ENCODE measurements at regions not wholly inside any gene's neighbourhood (a gene's known extent, or its start where the extent isn't known, plus 50 kb on each side); places are given as distances from the start of the nearest gene placed in this dataset.
A peak's percentile ranks its signal among the peaks of the same experiment; 100 is the strongest.

- Histone ChIP-seq H3K36me3 (no peaks in the 10 kb centered on the region), H3K4me3 (no peak overlapping the region), H3K27ac (peak overlapping the region; percentile 24 to 57), H3K27me3 (no peaks in the 10 kb centered on the region), H3K9me3 (no peaks in the 10 kb centered on the region), H3K4me1 (peaks cover 0 to 2% of the 10 kb centered on the region in 2 donors)
- ATAC-seq (peak; percentile 55), DNase-seq (no peak)
- intact Hi-C loops (cut with DNase I): no loop called here
- no peak for TF ChIP-seq CTCF (IDR thresholded peaks at IDR 0.05)
These were observed 88.9 kb upstream of the MED13L start for GRCh38 chr12:116366456-116366776.

DNA sequence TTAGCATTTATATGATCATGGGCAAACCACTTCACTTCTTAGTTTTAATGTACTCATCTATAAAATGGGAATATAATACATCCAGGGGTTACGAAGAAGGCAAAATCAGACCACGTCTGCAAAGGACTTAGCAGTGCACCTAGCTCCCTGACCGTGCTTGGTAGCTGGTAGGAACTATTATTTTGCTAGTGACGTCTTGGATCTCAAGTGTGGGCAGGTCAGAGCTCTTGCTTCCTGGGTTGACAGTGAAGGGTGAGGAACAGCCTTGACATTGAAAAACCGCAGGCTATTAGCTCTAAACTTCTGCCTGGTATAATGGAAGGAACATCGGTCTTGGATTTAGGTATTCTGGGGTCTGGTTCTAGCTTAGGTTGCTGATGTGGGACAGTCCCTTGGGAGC, 89.3 kb upstream of the MED13L start:
- no peaks in the 10 kb centered on the region for H3K4me1 ChIP-seq
- ATAC-seq: peak; percentile 85
- TF ChIP-seq CTCF (IDR thresholded peaks at IDR 0.05): no peak
- DNase-seq: no peak
- H3K36me3 ChIP-seq: no peaks in the 10 kb centered on the region
- intact Hi-C loops (cut with DNase I): no loop called here
- no peaks in the 10 kb centered on the region for H3K9me3 ChIP-seq
- no peaks in the 10 kb centered on the region for H3K27me3 ChIP-seq
- H3K4me3 ChIP-seq: no peak overlapping the region
- H3K27ac ChIP-seq: peak overlapping the region; percentile 24 to 57

GRCh38 chr12:116368196-116369194, 91.0 kb upstream of the MED13L start:
- no peak for TF ChIP-seq CTCF (IDR thresholded peaks at IDR 0.05)
- Histone ChIP-seq H3K9me3 (no peaks in the 10 kb centered on the region), H3K4me1 (no peaks in the 10 kb centered on the region), H3K36me3 (no peaks in the 10 kb centered on the region), H3K27ac (peak overlapping the region; percentile 2 to 33), H3K4me3 (no peak overlapping the region), H3K27me3 (no peaks in the 10 kb centered on the region)
- peak; percentile 84 for ATAC-seq
- intact Hi-C loops (cut with DNase I): no loop called here
- peak in 3 of 4 donors; percentile 70 to 80 (median 79) for DNase-seq

DNA sequence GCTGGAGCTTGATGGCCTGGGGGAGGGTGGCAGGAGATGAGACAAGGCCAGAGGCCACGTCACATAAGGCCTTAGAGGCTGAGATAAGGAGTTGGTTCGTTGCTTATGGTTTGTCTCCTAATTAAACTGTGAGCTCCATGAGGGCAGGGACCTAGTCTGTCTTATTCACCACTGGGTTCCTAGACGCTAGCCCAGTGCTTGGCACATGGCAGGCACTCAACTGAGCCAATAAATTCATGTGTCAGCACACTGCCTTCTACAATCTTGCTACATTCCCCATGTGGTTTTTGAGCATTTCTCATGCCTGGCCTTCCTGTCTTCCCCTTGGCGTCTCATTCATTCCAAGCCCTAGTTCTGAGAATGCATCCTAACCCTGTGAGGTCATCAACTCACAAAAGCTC, 92.5 kb upstream of the MED13L start:
- Histone ChIP-seq H3K4me3 (no peak overlapping the region), H3K27me3 (no peaks in the 10 kb centered on the region), H3K4me1 (no peaks in the 10 kb centered on the region), H3K27ac (no peak overlapping the region), H3K9me3 (no peaks in the 10 kb centered on the region), H3K36me3 (no peaks in the 10 kb centered on the region)
- peak; percentile 14 for ATAC-seq
- TF ChIP-seq CTCF (IDR thresholded peaks at IDR 0.05): no peak
- intact Hi-C loops (cut with DNase I): no loop called here
- no peak for DNase-seq

DNA sequence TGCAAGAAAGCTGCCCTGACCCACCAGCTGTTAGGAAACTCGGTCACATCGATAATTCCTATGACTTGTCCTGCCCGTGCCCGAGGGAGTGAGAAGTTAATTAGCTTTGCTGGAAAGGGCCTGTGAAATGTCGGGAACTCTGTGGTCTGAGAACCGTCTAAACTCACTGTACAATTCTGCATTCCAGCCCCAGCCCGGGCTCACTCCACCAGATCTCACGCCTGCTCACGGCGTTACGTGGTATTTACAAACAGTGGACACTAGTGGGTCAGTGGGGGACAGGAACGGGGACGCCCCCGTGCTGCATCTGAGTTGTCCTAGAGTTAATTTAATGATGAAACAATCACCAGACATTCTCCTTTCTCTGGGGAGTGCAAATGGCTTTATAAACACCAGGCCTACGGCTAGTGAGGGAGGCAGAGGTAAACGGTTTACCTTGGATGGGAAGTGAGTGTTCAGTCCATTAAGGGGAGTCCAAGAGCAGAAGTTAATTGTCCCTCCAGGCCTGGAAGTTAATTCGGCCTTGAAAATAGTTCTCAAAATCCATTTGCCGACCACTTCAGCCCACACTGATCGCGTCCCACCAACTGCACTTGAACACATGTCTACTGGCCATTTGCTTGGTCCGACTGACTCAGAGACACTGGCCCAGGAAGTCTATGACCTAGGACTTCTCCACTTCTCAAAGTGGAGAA, 93.5 kb upstream of the MED13L start:
- ATAC-seq (no peak), DNase-seq (no peak)
- Histone ChIP-seq H3K4me3 (no peak overlapping the region), H3K27me3 (no peaks in the 10 kb centered on the region), H3K27ac (no peak overlapping the region), H3K36me3 (no peaks in the 10 kb centered on the region), H3K9me3 (no peaks in the 10 kb centered on the region), H3K4me1 (no peaks in the 10 kb centered on the region)
- TF ChIP-seq CTCF (IDR thresholded peaks at IDR 0.05): no peak
- intact Hi-C loops (cut with DNase I): no loop called here
